ENCODE measurements at regions not wholly inside any gene's neighbourhood (a gene's known extent, or its start where the extent isn't known, plus 50 kb on each side); places are given as distances from the start of the nearest gene placed in this dataset.

DNA sequence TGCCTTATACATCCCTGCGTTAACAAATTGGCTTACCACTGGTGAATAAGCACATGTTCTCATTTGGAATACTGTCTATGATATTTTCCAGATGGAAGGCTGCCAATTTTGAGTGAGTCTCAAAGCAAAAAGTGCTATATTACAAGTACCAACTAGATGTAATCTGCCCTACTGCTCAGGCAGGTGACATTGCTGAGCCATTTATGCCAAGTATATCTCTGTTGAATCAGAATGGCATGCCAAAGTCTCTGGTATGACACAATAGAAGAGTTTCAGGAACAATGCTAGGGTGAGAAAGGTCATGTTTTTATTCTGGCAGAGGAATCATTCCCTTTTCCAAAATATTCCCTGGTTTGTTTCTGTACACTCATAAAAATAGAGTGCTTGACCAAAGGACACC, 356.5 kb downstream of the CDH9 start:
- no peak overlapping the region for H3K9ac ChIP-seq (ENCODE audit: insufficient read length, low read depth)
- H3K27me3 ChIP-seq (ENCODE audit: insufficient read depth, insufficient read length): no peaks in the 10 kb centered on the region
- H3K4me1 ChIP-seq (ENCODE audit: insufficient read depth, insufficient read length): no peaks in the 10 kb centered on the region
- no peak overlapping the region for H3K4me3 ChIP-seq (ENCODE audit: insufficient read length, low read depth)
- no peak for TF ChIP-seq YY1 (IDR thresholded peaks at IDR 0.05; ENCODE audit: insufficient read depth, insufficient read length)
- TF ChIP-seq SUZ12 (IDR thresholded peaks at IDR 0.05; ENCODE audit: extremely low read depth, insufficient read depth, insufficient read length): no peak
- no peak for TF ChIP-seq ZNF274 (IDR thresholded peaks at IDR 0.05; ENCODE audit: low read depth, low read length)
- H3K9me3 ChIP-seq (ENCODE audit: insufficient read depth, low read length): 0 out of 2 replicates have a peak, but pooled peaks cover 10% of the 10 kb centered on the region
- no peak for DNase-seq (ENCODE audit: low read depth, low spot score)
- no peaks in the 10 kb centered on the region for H3K36me3 ChIP-seq (ENCODE audit: insufficient read depth, insufficient read length, low read length)

DNA sequence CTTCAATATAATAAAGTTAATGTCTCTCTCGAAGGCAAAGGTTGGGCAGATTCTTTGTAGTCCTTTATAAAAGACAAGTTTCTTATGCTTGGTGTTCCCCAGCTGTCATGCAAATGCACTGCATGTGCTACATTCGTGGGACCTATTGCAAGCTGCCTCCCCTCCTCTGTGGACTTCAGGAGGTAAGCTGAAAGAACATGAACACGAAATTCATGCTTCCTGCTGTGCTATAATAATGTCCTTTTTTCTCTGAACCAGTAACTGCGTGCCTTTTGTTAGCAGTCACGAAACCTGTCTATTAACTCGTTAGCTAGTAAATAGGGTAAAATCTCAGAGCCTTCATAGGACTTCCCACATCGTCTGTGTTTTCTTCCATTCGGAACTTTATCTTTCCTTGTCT, 363.5 kb downstream of the CDH9 start:
- H3K4me1 ChIP-seq (ENCODE audit: insufficient read depth, insufficient read length): no peaks in the 10 kb centered on the region
- no peaks in the 10 kb centered on the region for H3K27me3 ChIP-seq (ENCODE audit: insufficient read depth, insufficient read length)
- DNase-seq (ENCODE audit: low read depth, low spot score): no peak
- no peaks in the 10 kb centered on the region for H3K36me3 ChIP-seq (ENCODE audit: insufficient read depth, insufficient read length, low read length)
- no peak overlapping the region for H3K9ac ChIP-seq (ENCODE audit: insufficient read length, low read depth)
- TF ChIP-seq ZNF274 (IDR thresholded peaks at IDR 0.05; ENCODE audit: low read depth, low read length) (no peak), YY1 (IDR thresholded peaks at IDR 0.05; ENCODE audit: insufficient read depth, insufficient read length) (no peak), SUZ12 (IDR thresholded peaks at IDR 0.05; ENCODE audit: extremely low read depth, insufficient read depth, insufficient read length) (no peak)
- H3K9me3 ChIP-seq (ENCODE audit: insufficient read depth, low read length): no peaks in the 10 kb centered on the region
- H3K4me3 ChIP-seq (ENCODE audit: insufficient read length, low read depth): no peak overlapping the region

DNA sequence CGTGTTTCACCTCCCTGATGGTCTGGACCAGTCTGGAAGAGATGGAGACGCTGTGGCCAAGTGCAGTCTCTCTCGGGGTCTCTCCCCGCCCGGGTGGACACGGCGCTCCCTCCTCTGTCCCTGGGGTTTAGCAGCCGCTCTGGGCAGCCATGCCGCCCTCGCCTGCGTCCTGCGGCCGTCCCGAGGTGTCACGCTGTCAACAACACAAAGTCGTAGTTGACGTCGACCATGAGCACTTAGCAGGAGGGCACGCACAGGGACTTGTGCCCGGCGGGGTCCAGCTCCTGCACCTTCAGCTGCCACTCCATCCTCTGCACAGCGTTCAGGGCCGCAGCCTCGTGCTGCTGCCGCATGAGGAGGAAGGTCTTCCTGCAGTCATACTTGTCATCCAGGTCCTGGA, 368.9 kb downstream of the CDH9 start:
- DNase-seq (ENCODE audit: low read depth, low spot score): no peak
- no peaks in the 10 kb centered on the region for H3K27me3 ChIP-seq (ENCODE audit: insufficient read depth, insufficient read length)
- no peak overlapping the region for H3K4me3 ChIP-seq (ENCODE audit: insufficient read length, low read depth)
- no peaks in the 10 kb centered on the region for H3K4me1 ChIP-seq (ENCODE audit: insufficient read depth, insufficient read length)
- H3K36me3 ChIP-seq (ENCODE audit: insufficient read depth, insufficient read length, low read length): no peaks in the 10 kb centered on the region
- H3K9me3 ChIP-seq (ENCODE audit: insufficient read depth, low read length): no peaks in the 10 kb centered on the region
- no peak overlapping the region for H3K9ac ChIP-seq (ENCODE audit: insufficient read length, low read depth)
- TF ChIP-seq ZNF274 (IDR thresholded peaks at IDR 0.05; ENCODE audit: low read depth, low read length) (no peak), SUZ12 (IDR thresholded peaks at IDR 0.05; ENCODE audit: extremely low read depth, insufficient read depth, insufficient read length) (no peak), YY1 (IDR thresholded peaks at IDR 0.05; ENCODE audit: insufficient read depth, insufficient read length) (no peak)

DNA sequence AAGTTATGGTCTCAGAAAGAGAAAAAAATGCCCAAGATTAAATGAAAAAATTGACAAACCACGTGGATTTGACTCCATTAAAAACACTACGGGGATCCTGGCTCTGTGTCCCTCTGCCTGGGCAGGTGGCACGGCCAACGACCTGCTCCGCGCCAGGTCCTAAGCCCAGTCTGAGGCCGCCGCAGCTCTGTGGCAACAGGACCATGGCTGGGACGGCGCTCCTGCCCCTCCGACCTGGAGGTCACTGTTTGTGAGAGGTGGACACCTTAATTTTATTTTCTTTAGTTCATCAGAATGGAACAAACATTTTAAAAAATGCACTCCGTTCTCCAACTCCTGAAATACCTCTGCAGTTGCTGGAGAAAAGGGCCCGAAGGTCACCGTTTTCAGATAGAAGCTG, 369.4 kb downstream of the CDH9 start:
- Histone ChIP-seq H3K9ac (ENCODE audit: insufficient read length, low read depth) (no peak overlapping the region), H3K4me1 (ENCODE audit: insufficient read depth, insufficient read length) (no peaks in the 10 kb centered on the region), H3K4me3 (ENCODE audit: insufficient read length, low read depth) (no peak overlapping the region), H3K27me3 (ENCODE audit: insufficient read depth, insufficient read length) (no peaks in the 10 kb centered on the region), H3K36me3 (ENCODE audit: insufficient read depth, insufficient read length, low read length) (no peaks in the 10 kb centered on the region), H3K9me3 (ENCODE audit: insufficient read depth, low read length) (no peaks in the 10 kb centered on the region)
- no peak for TF ChIP-seq ZNF274 (IDR thresholded peaks at IDR 0.05; ENCODE audit: low read depth, low read length)
- no peak for TF ChIP-seq SUZ12 (IDR thresholded peaks at IDR 0.05; ENCODE audit: extremely low read depth, insufficient read depth, insufficient read length)
- no peak for TF ChIP-seq YY1 (IDR thresholded peaks at IDR 0.05; ENCODE audit: insufficient read depth, insufficient read length)
- DNase-seq (ENCODE audit: low read depth, low spot score): no peak

DNA sequence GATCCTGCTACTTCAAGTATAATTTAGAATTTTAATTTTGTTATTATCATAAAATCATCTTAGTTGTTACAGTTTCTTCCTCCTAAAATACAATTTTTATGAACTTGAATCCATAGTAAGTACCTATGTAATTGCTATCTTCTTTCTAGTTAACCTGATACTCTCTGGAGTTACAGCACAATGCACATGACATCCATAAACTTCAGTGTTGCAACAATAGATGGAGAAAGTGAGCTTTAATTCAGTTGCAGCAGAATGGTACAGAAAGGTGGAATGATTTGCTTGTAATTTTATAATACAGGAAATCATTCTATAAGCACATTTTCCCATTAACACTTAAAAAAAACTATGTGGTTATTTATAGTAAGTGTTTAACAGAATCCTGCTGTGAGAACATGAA, 372.0 kb downstream of the CDH9 start:
- DNase-seq (ENCODE audit: low read depth, low spot score): no peak
- Histone ChIP-seq H3K4me1 (ENCODE audit: insufficient read depth, insufficient read length) (no peaks in the 10 kb centered on the region), H3K9me3 (ENCODE audit: insufficient read depth, low read length) (no peaks in the 10 kb centered on the region), H3K9ac (ENCODE audit: insufficient read length, low read depth) (no peak overlapping the region), H3K4me3 (ENCODE audit: insufficient read length, low read depth) (no peak overlapping the region), H3K27me3 (ENCODE audit: insufficient read depth, insufficient read length) (no peaks in the 10 kb centered on the region), H3K36me3 (ENCODE audit: insufficient read depth, insufficient read length, low read length) (no peaks in the 10 kb centered on the region)
- no peak for TF ChIP-seq YY1 (IDR thresholded peaks at IDR 0.05; ENCODE audit: insufficient read depth, insufficient read length)

DNA sequence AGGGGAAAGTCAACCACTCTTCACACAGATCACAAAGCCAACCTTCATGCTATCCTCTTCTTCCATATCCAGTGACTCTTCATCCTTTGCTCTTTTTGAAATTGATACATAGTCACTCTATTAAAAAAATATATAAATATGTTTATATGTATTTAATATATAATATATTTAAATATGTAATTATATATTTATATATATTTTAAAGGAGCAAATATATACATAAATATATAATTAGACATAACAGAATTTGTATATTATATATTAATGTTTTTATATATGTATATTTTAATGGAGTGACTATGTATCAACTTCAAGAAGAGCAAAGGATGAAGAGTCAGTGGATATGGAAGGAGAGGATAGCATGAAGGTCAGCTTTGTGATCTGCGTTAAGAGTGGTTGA, 374.9 kb downstream of the CDH9 start:
- TF ChIP-seq ZNF274 (IDR thresholded peaks at IDR 0.05; ENCODE audit: low read depth, low read length) (no peak), YY1 (IDR thresholded peaks at IDR 0.05; ENCODE audit: insufficient read depth, insufficient read length) (no peak), SUZ12 (IDR thresholded peaks at IDR 0.05; ENCODE audit: extremely low read depth, insufficient read depth, insufficient read length) (no peak)
- no peak for DNase-seq (ENCODE audit: low read depth, low spot score)
- Histone ChIP-seq H3K4me3 (ENCODE audit: insufficient read length, low read depth) (no peak overlapping the region), H3K27me3 (ENCODE audit: insufficient read depth, insufficient read length) (no peaks in the 10 kb centered on the region), H3K36me3 (ENCODE audit: insufficient read depth, insufficient read length, low read length) (no peaks in the 10 kb centered on the region), H3K9me3 (ENCODE audit: insufficient read depth, low read length) (no peaks in the 10 kb centered on the region), H3K9ac (ENCODE audit: insufficient read length, low read depth) (no peak overlapping the region), H3K4me1 (ENCODE audit: insufficient read depth, insufficient read length) (no peaks in the 10 kb centered on the region)

DNA sequence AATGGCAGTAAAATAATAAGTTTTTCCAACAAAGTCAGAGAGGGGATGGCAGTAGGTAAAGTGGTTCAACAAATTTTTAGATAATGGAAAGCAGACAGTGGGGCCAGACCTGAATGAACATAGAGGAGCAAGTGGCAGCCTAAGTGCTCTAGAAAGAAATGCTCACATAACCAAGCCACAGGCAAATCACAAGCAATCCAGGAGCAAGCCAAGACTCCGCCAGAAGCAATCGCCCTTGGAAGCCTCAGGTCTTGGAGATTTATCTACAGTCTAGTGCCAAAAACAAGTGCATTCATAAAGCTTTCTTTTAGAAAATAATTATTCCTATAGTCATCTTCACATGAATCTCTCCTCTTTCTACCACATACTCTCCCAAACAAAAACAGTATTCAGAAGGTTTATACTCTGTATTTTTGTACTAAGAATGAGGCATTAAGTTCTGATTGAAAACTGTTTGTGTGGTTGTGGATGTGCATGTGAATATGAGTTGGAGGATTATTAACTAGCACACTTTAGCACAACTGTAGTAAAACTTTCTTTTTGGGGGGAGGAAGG, 375.5 kb downstream of the CDH9 start:
- TF ChIP-seq YY1 (IDR thresholded peaks at IDR 0.05; ENCODE audit: insufficient read depth, insufficient read length): no peak
- no peak for TF ChIP-seq ZNF274 (IDR thresholded peaks at IDR 0.05; ENCODE audit: low read depth, low read length)
- TF ChIP-seq SUZ12 (IDR thresholded peaks at IDR 0.05; ENCODE audit: extremely low read depth, insufficient read depth, insufficient read length): no peak
- DNase-seq (ENCODE audit: low read depth, low spot score): no peak
- no peaks in the 10 kb centered on the region for H3K27me3 ChIP-seq (ENCODE audit: insufficient read depth, insufficient read length)
- H3K4me3 ChIP-seq (ENCODE audit: insufficient read length, low read depth): no peak overlapping the region
- no peaks in the 10 kb centered on the region for H3K9me3 ChIP-seq (ENCODE audit: insufficient read depth, low read length)
- H3K9ac ChIP-seq (ENCODE audit: insufficient read length, low read depth): no peak overlapping the region
- no peaks in the 10 kb centered on the region for H3K4me1 ChIP-seq (ENCODE audit: insufficient read depth, insufficient read length)
- no peaks in the 10 kb centered on the region for H3K36me3 ChIP-seq (ENCODE audit: insufficient read depth, insufficient read length, low read length)

DNA sequence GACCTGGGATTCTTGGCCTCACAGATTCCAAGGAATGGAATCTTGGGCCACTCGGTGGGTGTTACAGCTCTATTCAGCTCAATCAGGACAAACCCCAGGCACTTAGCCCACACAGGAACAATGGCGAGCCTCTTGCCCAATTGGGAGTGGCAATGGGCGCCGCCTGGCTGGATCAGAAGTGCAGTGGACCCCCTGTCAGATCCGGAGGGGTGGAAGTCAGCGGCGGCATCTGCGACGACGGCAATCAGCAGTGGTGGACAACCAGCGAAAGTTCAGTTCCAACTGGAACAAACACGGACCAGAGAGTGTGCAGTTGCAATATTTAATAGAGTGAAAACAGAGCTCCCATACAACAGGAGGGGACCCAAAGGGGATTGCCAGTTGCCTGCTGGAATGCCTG, 378.3 kb downstream of the CDH9 start:
- H3K36me3 ChIP-seq (ENCODE audit: insufficient read depth, insufficient read length, low read length): no peaks in the 10 kb centered on the region
- TF ChIP-seq ZNF274 (IDR thresholded peaks at IDR 0.05; ENCODE audit: low read depth, low read length) (no peak), YY1 (IDR thresholded peaks at IDR 0.05; ENCODE audit: insufficient read depth, insufficient read length) (no peak), SUZ12 (IDR thresholded peaks at IDR 0.05; ENCODE audit: extremely low read depth, insufficient read depth, insufficient read length) (no peak)
- no peak overlapping the region for H3K4me3 ChIP-seq (ENCODE audit: insufficient read length, low read depth)
- no peak overlapping the region for H3K9ac ChIP-seq (ENCODE audit: insufficient read length, low read depth)
- H3K27me3 ChIP-seq (ENCODE audit: insufficient read depth, insufficient read length): no peaks in the 10 kb centered on the region
- no peaks in the 10 kb centered on the region for H3K9me3 ChIP-seq (ENCODE audit: insufficient read depth, low read length)
- no peaks in the 10 kb centered on the region for H3K4me1 ChIP-seq (ENCODE audit: insufficient read depth, insufficient read length)
- no peak for DNase-seq (ENCODE audit: low read depth, low spot score)

Measured in NT2/D1 (cell line).